SIG-M5 treated with dmso at 0.1 percent for 504 hours (cell line): ENCODE measurements at regions not wholly inside any gene's neighbourhood (a gene's known extent, or its start where the extent isn't known, plus 50 kb on each side); places are given as distances from the start of the nearest gene placed in this dataset.

Experiments used
- DNase-seq: peaks from one replicate; lab custom pipeline; 2025; ENCODE audit not compliant: unreplicated experiment; lab: John Stamatoyannopoulos, UW

GRCh38 chr14:26206640-26207039, 391.2 kb downstream of the NOVA1 start:
- no peak for DNase-seq

GRCh38 chr14:26204728-26205479, 392.9 kb downstream of the NOVA1 start:
- DNase-seq = no peak

DNA sequence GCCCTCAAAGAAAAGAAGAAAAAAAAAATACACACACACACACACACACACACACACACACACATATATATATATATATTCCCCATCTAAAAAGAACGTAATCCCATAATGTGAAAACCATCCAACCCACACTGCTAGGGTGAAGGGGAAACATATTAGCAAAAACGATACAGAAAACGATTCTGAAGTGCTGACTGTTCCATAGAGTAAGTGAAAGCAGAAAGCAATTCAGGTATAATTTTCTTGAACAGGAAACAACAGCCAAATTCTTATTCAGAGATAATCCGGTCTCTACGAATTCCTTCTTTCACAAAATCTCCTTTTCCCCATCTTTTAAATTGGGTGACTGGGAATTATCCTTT, 393.5 kb downstream of the NOVA1 start:
- DNase-seq = no peak

GRCh38 chr14:26200687-26201086, 397.1 kb downstream of the NOVA1 start:
- no peak for DNase-seq

- DNase-seq = peak; percentile 21
Observed at GRCh38 chr14:26199590-26200370, 398.1 kb downstream of the NOVA1 start.

GRCh38 chr14:26199096-26199495, 398.7 kb downstream of the NOVA1 start:
- DNase-seq = no peak

GRCh38 chr14:26194816-26195215, 403.0 kb downstream of the NOVA1 start:
- no peak for DNase-seq

DNA sequence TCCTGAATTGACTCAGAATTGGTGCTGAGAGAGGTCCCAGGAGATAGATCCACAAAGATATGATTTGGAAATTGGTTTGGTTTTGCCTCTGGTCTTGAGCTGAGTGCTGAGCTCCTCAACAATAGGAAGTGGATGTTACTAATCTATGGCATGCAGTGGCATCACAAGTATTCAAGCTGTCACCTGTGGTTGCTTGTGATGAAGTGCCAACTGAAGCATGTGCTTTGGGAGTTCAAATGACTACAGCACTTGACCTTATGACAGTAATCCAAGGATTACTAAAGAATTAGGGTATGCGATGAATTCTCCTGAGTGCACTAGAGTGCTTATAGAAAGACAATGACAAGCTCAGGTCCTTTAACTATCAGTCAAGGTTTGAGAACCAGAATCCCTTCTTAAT, 406.2 kb downstream of the NOVA1 start:
- no peak for DNase-seq

DNA sequence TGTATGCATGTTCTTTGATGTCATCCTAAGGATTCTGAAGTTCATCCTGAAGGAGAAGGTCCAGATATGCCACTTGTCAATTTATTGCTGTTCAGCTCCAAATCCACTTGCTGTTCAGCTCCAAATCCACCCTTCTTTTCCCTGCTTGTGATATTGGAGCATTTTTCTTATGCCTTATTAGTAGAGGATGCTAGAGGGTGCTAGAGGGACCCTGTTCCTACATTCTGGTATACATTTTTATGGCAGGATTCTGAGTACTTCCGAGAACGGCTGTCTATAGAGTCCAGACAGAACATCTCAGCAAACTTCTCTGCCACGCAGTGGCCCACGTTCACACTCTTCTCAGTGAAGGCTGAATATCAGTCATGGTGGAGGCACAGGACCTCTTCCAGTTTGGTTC, 406.7 kb downstream of the NOVA1 start:
- DNase-seq = peak; percentile 5

DNA sequence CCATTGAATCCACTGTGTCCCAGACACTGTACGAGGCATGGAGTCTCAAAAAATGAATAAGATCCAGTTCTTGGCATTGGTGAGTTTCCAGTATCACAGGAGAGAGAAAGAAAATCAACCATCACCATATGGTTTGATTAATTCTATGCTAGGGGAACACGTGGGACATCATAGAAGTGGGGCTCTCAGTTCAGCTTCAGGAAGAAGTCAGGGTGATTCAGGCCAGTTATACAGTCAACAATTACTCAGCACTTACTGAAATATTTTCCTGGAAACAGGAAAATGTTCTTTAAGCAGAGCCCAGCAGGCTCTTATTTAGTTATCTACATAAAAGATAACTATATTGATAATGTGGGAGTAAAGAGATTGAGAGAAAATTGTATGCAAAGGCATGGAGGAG, 407.2 kb downstream of the NOVA1 start:
- DNase-seq = no peak

DNA sequence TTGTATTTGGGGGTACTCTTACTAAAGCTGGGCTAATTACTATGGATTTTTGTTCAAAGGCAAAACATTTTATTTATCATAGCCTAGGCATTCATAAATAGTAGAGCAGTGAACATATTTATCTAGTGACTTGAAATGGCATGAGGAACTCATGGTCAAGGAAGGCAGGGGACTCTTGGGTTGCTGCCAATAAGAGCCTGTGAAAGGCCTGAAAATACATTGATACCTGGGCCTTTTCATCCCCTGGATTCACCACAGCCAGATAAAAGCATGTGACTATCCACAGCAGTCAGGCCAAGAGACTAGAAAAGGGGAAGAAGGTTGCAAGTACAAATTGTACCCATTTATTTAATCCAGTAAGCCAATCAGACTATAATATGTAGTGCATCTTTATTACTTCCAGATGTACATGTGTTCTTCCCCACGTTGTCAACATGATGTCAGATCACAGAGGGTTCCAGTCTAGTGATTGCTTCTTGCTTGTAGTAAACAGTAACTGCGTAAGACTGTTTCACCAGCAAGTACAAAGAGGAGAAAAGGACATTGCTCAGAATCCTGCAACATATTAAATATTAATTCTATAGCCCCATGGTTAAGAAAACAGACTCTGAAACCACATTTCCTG, 409.7 kb downstream of the NOVA1 start:
- no peak for DNase-seq

DNA sequence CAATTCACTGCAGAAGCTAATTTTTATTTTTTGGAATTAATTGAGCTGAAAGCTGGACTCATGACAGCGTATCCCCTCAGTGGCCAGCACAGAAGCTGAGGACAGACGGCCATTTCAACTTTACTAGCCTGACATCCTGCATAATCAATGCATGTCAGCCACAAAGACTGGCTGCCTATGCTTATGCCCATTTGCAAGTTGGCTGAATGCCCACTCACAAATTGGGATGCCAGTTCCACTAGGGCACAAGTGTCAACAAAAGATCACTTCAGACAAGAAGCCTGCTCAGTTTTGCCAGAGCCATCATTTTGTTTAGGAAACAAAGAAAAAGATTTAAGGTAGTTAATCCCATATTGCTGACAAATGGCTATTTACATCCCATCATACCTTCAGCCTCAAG, 417.6 kb downstream of the NOVA1 start:
- no peak for DNase-seq

GRCh38 chr14:26175658-26176057, 422.2 kb downstream of the NOVA1 start:
- no peak for DNase-seq

- DNase-seq = no peak
Observed at GRCh38 chr14:26174395-26174794, 423.4 kb downstream of the NOVA1 start.

DNA sequence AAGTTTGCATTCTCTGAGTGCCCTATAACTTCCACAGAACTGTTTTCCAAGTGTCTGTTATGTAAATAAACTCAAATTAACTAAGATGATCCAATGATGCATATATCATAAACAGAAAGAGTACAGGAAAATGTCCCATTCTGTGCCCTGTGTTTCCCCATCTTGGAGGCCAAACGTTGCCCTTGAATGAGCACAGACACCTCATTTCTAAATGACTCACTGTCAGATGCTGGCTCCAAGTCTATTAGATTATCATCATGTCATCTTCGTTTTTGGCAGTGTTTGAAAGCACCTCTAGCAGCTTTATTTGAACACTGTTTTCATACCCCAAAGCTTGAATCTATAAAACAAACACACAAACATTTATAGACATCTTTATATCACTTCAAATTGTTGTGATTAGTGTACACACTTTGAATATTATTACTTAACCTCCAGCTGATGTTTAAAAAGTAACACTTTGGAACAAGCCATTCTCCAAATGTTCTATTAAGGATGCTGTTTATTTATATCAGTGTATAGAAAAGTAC, 424.2 kb downstream of the NOVA1 start:
- no peak for DNase-seq

GRCh38 chr14:26172396-26172795, 425.4 kb downstream of the NOVA1 start:
- DNase-seq = no peak

DNA sequence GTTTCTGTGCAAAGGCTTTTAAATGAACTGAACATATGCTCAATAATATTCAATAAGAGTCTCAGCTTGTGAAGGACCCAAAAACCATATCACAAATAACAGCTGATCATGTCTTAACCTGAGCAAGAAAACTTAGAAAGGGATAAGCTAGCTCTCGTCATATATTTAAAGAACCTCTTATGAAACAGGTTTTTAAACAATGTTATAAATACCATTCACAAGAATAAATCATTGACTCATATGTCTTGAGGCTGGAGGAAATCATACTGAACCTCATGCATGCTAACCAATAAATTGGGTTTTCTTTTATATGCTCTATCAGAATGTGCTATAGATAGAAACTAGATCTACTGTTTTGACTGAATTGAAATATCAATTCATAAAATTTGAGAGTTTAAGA, 426.9 kb downstream of the NOVA1 start:
- no peak for DNase-seq

GRCh38 chr14:26163761-26164160, 434.1 kb downstream of the NOVA1 start:
- DNase-seq = peak; percentile 29

DNA sequence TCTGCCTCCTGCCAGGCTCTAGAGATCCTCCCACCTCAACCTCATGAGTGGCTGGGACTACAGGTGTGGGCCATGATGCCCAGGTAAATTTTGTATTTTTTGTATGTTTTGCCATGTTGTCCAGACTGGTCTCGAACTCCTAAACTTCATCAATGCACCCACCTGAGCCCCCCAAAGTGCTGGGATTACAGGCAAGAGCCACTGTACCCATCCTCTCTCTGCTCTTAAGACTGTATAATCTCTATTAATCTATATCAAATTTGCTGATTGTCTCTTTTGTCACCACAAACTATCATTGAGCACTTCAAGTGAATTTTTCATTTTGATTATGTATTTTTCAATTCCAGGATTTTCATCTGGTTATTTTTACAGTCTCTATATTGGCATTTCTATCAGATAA, 440.3 kb downstream of the NOVA1 start:
- DNase-seq = no peak

DNA sequence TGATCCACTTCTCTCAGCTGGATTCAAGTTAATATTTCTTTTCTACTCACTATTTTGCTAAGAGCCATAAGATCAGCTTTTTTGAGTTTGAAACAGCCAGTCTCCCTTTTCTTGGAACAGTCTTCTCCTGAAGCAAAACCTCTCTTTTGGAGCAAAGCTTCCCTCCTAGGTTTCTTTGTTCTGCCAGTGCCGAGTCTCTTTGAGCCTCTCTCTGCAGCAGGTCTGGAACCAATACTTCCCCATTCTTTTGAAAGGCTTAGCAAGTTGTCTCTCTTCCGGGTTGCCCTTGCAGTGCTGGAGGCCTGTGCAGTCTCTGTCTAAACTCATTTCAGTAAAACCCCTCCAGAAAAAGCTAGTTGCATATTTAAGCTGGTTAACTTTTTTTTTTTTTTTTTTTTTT, 454.8 kb downstream of the NOVA1 start:
- DNase-seq = no peak

DNA sequence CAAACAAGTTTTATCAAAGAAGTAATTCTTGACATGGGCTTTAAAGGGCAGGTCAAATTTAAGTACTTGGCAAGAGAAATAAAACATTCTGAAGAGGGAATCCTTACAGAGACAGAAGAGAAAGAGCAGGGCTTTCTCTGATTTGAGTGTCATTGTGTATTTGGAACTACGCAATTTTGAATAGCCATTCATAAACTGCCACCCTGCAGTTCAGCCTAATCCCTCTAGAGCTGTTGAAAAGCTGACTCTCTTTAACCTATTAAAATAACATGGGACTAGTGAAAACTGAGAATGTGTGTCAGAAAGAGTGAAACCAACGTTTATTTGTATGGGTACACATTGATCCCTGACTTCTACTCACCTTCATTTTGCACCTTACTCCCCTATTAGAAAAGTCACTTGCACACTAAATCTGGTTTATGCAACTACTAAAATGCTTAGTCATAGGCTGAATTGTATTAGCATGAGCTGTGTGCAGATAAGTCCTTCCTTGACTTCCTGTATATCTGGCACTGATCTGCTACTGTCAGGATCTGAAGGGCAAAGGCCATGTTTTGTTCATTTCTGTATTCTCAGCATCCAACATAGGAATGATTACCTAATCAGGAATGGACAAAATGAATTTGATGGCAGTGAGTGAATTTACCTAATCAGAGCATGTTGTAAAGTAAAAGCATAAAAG, 458.9 kb downstream of the NOVA1 start:
- no peak for DNase-seq
